Bone marrow (tissue), 2 donors: ENCODE measurements at regions not wholly inside any gene's neighbourhood (a gene's known extent, or its start where the extent isn't known, plus 50 kb on each side); places are given as distances from the start of the nearest gene placed in this dataset.

Source experiments
- DNase-seq, 2 donors: peaks; one replicate each; lab custom pipeline; 2025; lab: John Stamatoyannopoulos, UW

DNA sequence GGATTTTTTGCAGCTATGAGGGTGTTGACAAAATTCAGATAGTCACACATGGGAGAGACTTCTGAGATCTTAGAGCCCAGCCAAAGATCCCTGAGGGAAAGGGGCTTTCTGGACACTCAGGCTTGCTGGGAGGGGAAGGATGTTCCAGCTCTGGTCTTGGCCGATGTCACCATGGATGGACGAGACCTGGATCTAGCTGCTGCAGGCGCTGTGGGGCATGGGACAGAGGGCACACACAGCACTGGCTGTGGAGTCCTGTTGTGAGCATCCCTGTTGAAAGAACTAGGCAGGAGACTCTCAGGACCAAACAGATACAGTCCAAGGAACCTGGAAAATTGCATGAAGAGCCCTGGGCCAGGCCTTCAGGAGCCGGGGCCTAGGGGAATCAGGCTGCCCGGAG lies 80.1 kb upstream of the SDK2 start:
- no peak for DNase-seq

DNA sequence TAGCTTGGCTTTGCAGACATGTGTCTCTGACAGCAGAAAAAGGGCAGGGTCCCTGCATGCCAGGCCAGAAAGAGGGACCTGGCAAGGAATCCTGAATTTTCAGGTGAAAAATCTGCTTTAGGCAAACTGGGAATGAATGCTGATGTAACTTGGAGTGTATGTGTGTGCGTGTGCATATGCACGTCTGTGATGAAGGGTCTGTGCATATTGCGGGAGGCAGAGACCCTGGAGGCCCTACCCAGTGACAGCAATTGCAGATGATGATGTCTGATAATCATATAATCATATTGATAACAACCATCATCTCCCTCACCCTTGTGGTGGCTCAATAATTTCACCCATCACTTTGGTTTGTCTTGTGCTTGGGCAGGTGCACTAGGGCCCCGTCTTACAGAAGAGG lies 80.7 kb upstream of the SDK2 start:
- no peak for DNase-seq

DNA sequence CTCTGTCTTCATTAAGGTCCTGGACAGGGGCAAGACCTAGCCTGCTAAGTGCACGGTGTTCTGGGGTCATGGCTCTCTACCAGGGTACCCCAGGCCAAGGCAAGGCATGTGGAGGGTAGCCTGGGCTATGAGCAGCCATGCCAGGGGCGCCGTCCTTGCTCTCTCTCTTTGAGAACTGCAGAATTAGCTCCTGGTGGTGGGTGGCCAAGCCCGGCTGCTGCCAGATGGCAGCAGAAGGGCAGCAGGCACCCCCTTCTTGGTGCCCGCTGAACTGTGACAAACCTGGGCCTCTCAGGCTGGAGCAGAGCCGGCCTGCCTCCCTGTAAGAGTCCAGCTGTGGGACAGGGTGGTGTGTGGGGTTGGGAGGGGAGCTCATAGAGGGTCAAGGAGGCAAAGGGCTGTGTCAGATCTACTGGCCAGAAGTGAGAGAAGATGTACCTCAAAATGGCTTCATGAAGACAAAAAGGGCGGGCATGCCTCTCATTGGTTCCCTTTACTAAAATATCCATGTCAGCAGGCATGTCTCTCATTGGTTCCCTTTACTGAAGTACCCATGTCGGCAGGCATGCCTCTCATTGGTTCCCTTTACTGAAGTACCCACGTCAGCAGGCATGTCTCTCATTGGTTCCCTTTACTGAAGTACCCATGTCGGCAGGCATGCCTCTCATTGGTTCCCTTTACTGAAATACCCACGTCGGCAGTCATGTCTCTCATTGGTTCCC lies 81.7 kb upstream of the SDK2 start:
- DNase-seq: no peak

DNA sequence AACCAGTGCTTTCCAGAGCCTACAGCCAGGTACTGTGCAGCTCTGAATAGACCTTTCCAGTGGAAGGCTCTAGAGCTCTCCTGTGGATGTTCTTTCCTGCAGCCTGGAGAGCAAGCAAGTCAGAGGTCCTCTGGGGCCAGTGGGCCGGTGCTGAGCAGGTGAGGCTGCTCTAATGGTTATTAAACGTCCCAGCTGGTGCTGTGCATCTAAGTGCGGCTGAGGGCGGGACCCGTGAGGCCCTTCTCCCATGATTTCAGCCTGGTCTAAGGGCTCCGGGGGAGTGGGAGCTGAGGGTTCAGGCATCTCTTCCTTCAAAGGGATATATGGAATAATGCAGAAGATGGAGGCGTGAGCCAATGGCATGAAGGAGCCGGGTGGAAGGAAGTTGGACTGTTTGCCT lies 83.7 kb upstream of the SDK2 start:
- DNase-seq: no peak

DNA sequence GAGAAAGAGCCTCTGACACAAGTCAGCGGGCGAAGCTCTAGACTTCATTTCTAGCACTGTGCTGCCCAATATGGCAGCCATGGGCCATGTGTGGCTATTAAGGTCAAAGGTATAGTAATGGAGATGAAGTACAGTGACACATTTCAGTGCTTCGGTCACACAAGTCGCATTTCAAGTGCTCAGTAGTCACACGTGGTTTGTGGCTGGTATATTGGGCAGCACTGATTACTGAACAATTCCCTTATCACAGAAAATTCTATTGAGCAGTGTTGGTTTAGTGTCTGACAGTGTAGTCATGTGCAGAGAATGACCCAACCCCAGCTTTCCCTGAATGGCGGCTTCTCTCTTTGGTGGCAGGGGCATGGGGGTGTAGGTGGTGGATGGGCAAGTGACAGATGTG lies 84.9 kb upstream of the SDK2 start:
- no peak for DNase-seq

DNA sequence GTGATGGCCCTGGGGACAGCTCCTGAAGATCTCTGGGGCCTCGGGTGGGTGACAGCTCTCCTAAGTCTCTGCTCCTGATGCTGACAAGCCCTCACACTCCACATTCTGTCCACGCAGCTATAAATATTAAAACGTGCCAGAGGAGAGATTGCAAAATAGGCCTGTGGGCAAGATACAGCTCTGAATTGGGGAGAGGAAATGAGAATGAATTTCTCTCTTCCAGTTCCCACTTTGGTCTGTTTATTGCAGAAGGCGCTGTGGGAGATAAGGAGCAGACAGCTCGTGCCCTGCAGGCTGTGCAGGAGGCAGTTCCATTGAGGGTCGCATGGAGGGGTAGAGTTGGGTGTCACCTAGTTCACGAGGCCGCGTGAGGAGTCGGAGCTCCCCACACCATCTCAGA lies 87.5 kb upstream of the SDK2 start:
- peak in 1 of 2 donors; percentile 4 for DNase-seq

- no peak for DNase-seq
Measured at GRCh38 chr17:73733517-73733916, 89.3 kb upstream of the SDK2 start.

- DNase-seq: no peak
Measured at GRCh38 chr17:73735245-73735644, 91.0 kb upstream of the SDK2 start.

DNA sequence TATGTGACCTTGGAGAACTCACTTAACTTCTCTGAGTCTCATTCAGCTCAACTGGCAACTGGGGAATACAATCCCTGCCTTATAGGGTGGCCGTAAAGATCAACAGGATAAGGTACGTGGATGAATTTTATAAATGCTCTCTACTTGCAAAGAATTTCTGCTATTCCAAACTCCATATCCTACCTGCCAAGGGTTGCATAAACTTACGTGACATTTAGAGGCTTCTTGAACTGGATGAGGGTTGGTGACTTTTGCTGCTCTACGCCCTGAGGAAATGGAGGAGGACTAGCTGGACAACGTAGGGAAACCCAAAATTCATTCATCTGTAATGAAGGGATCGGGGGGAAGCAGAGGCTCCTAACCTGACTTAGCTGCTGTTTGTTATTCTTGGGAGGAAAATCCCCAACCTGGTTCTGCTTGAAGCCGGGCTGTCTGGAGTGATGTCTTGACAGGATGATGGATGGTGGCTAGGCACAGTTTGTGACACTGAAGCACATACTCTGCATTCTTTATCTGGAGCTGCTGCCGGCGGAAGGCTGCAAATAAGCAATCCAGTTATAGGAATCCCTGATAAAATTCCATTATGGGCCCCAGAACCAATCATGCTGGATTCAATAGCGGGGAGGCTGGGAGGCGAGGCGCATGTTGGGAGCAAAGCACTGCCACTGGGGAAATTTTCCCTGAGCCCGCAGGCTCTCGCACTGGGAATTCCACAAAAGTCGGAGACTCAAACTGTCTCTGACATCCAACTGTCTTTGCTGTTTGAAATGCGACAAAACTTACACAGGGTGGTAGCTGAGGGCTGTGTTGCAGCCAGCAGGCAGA lies 94.7 kb upstream of the SDK2 start:
- DNase-seq: no peak

DNA sequence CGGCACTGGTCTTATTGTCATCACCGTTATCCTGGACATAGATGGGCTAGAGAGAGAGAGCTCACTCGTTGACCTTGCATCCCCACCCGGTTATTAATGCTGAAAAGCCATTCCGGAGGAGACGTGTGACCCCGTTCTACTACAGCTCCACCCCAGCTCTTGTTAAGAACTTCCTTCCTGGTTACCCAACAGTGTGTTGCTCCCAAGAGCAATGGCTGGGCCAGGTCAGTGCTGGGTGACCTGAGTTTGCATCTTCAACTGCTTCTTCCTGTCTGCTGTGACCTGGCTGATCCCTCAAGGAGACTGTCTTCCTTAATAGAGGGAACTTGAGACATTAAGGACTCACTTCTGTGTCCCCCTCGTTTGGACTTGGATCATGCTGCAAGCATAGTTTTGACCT lies 96.1 kb upstream of the SDK2 start:
- no peak for DNase-seq

GRCh38 chr17:73742948-73743381 lies 98.7 kb upstream of the SDK2 start:
- no peak for DNase-seq

- no peak for DNase-seq
Measured at GRCh38 chr17:73743518-73744201, 99.4 kb upstream of the SDK2 start.

DNA sequence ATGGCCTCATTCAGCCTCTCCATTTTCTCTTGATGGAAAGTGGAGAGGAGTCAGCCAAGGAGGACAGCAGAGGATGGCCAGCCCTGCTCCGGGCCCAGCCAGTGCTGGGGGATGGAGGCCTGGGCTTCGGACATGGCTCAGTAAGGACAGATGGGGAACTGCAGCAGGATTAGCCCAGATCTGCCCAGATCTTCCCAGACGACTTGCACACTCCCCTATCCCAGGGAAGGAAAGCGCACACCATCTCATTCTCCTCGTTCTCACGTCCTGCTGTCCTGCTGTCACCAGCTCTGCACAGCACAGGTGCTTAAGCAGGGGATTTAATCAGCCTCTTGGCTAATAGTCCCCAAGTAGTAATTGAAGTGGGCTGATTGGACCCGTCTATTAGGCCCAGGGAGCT lies 100.2 kb upstream of the SDK2 start:
- no peak for DNase-seq

DNA sequence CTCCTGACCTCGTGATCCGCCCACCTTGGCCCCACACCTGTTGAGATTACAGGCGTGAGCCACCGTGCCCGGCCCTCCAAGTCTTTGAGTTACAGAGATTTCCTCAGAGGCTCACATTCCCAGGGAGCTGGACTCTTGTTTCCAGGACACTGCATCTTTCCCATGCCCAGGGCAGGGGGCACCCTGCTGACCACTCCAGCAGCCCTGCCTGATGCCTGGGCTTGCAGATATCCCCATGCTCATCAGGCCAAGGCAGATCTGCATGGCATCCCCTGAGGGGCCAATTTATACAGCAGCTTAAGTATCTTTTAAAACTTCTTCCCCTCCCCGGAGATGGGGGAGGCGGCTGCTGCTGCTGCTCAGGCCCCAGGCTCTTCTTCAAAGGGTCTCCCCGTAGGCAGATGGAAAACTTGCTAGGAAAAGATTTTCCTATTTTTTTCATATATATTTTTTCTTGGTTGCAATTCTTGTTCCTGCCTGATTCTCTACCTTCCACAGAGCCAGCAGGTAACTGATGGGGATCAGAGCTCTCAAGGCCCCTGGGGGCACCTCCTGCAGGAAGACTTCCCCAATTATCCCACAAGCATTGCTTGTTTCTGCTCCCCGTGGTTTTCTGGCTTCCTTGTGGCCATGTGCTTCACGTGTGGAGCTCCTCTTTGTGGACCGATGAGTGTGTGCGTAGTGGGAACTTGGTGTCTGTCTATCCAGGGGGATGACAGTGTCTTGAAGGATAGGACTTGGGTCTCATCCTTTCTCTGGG lies 102.2 kb upstream of the SDK2 start:
- no peak for DNase-seq

GRCh38 chr17:73747221-73748002 lies 103.2 kb upstream of the SDK2 start:
- DNase-seq: no peak

- DNase-seq: no peak
Measured at GRCh38 chr17:73748508-73748907, 104.3 kb upstream of the SDK2 start.

DNA sequence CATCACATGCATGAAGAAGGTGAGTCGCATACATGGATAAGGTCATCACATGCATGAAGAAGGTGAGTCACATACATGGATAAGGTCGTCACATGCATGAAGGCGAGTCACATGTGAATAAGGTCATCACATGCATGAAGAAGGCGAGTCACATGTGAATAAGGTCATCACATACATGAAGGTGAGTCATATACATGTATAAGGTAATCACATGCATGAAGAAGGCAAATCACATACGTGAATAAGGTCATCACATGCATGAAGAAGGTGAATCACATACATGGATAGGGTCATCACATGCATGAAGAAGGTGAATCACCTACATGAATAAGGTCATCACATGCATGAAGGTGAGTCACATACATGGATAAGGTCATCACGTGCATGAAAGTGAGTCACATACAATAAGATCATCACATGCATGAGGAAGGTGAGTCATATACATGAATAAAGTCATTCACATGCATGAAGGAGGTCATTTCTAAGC lies 105.1 kb upstream of the SDK2 start:
- DNase-seq: no peak

- DNase-seq: no peak
Measured at GRCh38 chr17:73749928-73750605, 105.8 kb upstream of the SDK2 start.

DNA sequence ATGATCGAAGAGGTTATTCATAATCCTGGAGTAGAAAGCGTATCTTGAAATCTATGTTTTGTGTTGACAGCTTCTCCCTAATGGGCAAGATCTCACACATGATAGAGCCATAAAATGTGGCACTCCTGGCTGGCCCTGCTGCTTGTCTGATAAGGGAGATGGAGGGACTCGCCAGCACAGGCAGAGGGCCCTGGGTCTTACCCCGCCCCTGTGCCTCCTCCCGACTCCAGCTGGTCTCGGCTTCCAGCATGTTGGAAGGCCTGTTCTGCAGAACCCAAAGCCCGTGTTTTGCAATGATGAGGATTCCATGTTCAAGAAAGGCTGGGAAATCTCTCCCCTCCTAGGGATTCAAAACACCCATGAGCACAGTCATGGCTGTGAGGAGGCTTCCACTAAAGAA lies 106.7 kb upstream of the SDK2 start:
- no peak for DNase-seq

- no peak for DNase-seq
Measured at GRCh38 chr17:73753751-73754496, 109.7 kb upstream of the SDK2 start.
